ENCODE measurements at regions not wholly inside any gene's neighbourhood (a gene's known extent, or its start where the extent isn't known, plus 50 kb on each side); places are given as distances from the start of the nearest gene placed in this dataset.

- DNase-seq (ENCODE audit: low spot score, unreplicated experiment): no peak
- TF ChIP-seq, protein P1, sequence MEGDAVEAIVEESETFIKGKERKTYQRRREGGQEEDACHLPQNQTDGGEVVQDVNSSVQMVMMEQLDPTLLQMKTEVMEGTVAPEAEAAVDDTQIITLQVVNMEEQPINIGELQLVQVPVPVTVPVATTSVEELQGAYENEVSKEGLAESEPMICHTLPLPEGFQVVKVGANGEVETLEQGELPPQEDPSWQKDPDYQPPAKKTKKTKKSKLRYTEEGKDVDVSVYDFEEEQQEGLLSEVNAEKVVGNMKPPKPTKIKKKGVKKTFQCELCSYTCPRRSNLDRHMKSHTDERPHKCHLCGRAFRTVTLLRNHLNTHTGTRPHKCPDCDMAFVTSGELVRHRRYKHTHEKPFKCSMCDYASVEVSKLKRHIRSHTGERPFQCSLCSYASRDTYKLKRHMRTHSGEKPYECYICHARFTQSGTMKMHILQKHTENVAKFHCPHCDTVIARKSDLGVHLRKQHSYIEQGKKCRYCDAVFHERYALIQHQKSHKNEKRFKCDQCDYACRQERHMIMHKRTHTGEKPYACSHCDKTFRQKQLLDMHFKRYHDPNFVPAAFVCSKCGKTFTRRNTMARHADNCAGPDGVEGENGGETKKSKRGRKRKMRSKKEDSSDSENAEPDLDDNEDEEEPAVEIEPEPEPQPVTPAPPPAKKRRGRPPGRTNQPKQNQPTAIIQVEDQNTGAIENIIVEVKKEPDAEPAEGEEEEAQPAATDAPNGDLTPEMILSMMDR (IDR thresholded peaks at IDR 0.05; ENCODE audit: unreplicated experiment): peak; percentile 67
- H3K27ac Mint-ChIP-seq: no peak overlapping the region
These were observed 104.7 kb upstream of the FREM2 start for GRCh38 chr13:38582133-38582532.

DNA sequence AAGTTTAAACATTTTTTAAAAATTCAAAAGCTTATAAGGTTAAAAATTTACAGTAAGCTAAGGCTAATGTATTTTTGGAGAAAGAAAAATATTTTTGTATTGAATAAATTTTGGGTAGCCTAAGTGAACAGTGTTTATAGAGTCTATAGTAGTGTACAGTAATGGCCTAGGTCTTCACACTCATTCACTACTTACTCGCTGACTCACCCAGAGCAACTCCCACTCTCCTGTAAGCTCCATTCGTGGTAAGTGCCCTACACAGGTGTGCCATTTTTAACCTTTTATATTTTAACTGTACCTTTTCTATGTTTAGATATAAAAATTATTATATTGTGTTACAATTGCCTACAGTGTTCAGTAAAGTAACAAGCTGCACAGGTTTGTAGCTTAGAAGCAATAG, 96.6 kb upstream of the FREM2 start:
- Mint-ChIP-seq H3K27me3 (no peaks in the 10 kb centered on the region), H3K27ac (no peak overlapping the region), H3K4me3 (ENCODE audit: low read depth) (no peak overlapping the region), H3K36me3 (ENCODE audit: insufficient read depth) (no peaks in the 10 kb centered on the region), H3K4me1 (ENCODE audit: low read depth) (peaks cover 4% of the 10 kb centered on the region), H3K9me3 (ENCODE audit: low read depth) (peaks cover 15% of the 10 kb centered on the region)
- TF ChIP-seq, protein P1 (IDR thresholded peaks at IDR 0.05; ENCODE audit: unreplicated experiment): no peak
- no peak for DNase-seq (ENCODE audit: low spot score, unreplicated experiment)

More at GRCh38 chr13:38582133-38582532, 104.7 kb upstream of the FREM2 start:
- Mint-ChIP-seq H3K27me3 (no peaks in the 10 kb centered on the region), H3K36me3 (ENCODE audit: insufficient read depth) (no peaks in the 10 kb centered on the region), H3K4me3 (ENCODE audit: low read depth) (no peak overlapping the region), H3K9me3 (ENCODE audit: low read depth) (no peaks in the 10 kb centered on the region), H3K4me1 (ENCODE audit: low read depth) (peaks cover 3% of the 10 kb centered on the region)

DNA sequence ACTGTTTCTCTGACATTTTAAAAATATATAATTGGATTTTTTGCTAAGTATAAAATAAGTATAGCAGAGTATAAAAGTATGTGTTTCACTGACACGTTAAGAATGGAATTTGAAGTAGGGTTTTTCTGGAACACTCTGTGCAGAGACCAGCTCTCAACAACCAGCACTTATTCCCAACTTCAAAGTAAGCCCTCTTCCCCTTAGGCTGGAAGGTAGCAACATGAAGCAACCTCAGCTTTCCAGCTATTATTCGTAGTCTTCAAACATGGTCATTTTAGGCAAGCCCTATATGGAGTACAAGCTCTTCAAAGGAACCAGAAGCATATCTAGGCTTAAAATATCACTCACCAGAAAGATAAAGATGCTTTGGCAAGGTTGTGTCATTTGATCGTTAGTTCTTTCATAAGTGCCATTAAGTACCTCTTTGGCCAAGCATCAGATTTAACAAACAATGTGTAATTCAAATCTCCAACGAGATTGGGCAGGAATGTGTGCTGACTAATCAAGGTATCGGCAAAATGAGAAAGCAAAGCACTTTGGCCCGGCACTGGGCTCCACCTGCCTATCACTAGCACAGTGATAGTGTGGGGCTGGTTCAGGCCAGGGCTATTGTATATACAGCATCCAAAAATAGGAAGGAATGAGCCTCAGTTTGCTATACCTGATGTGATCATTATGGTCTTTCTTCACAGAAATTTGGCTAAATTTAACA, 95.9 kb upstream of the FREM2 start:
- Mint-ChIP-seq H3K4me3 (ENCODE audit: low read depth) (no peak overlapping the region), H3K9me3 (ENCODE audit: low read depth) (peaks cover 15% of the 10 kb centered on the region), H3K27ac (no peak overlapping the region), H3K36me3 (ENCODE audit: insufficient read depth) (no peaks in the 10 kb centered on the region), H3K4me1 (ENCODE audit: low read depth) (peaks cover 4% of the 10 kb centered on the region), H3K27me3 (no peaks in the 10 kb centered on the region)
- TF ChIP-seq, protein P1 (IDR thresholded peaks at IDR 0.05; ENCODE audit: unreplicated experiment): no peak
- no peak for DNase-seq (ENCODE audit: low spot score, unreplicated experiment)

- DNase-seq (ENCODE audit: low spot score, unreplicated experiment): no peak
- Mint-ChIP-seq H3K36me3 (ENCODE audit: insufficient read depth) (no peaks in the 10 kb centered on the region), H3K9me3 (ENCODE audit: low read depth) (no peaks in the 10 kb centered on the region), H3K27ac (no peak overlapping the region), H3K4me1 (ENCODE audit: low read depth) (peaks cover 8% of the 10 kb centered on the region), H3K4me3 (ENCODE audit: low read depth) (no peak overlapping the region), H3K27me3 (no peaks in the 10 kb centered on the region)
- TF ChIP-seq, protein P1 (IDR thresholded peaks at IDR 0.05; ENCODE audit: unreplicated experiment): no peak
These were observed 84.6 kb upstream of the FREM2 start for GRCh38 chr13:38602266-38602665.

DNA sequence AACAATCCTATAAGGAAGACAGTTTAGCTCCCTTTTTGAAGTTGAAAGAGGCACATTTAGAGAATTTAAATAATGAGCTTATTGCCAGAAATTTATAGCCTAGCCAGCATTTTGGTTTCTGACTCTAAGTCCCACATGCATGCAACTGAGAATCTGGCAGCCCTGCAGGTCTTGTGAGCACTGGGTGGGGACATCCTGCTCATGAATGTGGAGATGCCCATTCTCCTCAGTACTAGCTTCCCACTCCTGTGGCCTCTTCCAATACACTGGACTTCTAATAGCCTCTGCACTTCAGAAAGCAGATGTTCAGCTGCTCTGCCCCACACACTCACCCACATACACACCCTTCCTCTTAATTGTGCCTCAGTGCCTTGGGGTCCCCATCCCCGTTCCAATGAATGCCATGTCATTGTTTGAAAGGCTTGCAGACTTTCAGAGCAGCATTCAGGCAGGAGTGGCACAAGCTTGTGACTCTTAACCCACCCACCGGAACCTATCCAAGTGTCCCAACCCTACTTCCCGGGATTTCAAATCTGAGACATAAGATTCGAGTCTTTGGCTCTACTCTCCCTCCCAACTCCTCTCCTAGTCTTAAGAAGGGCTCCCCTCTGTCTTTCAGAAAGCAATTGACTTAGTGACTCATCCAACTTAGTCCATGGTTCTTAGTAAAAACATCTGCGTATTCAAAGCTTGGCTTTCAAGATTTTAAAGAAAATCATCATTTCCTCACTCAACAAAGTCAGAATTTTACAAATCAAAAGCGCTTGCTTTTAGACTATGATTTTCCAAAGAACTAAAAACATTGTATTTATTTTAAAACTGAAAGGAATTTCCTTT, 80.0 kb upstream of the FREM2 start:
- no peak overlapping the region for H3K4me3 Mint-ChIP-seq (ENCODE audit: low read depth)
- H3K27me3 Mint-ChIP-seq: no peaks in the 10 kb centered on the region
- DNase-seq (ENCODE audit: low spot score, unreplicated experiment): no peak
- H3K9me3 Mint-ChIP-seq (ENCODE audit: low read depth): no peaks in the 10 kb centered on the region
- H3K27ac Mint-ChIP-seq: peak overlapping the region; percentile 11
- peaks cover 15% of the 10 kb centered on the region for H3K4me1 Mint-ChIP-seq (ENCODE audit: low read depth)
- TF ChIP-seq, protein P1 (IDR thresholded peaks at IDR 0.05; ENCODE audit: unreplicated experiment): no peak
- no peaks in the 10 kb centered on the region for H3K36me3 Mint-ChIP-seq (ENCODE audit: insufficient read depth)

All from progenitor cell of endocrine pancreas (in vitro differentiated cells).